Vagina (tissue), 2 donors: ENCODE measurements at regions not wholly inside any gene's neighbourhood (a gene's known extent, or its start where the extent isn't known, plus 50 kb on each side); places are given as distances from the start of the nearest gene placed in this dataset.

Experiments used
- POLR2A ChIP-seq, 2 donors: fragments of 450-650 bp; IDR thresholded peaks; one replicate each; pipeline ENCODE4 v1.6.1; 2017; ENCODE audit warnings: antibody characterized with exemption in 2 of 2, mild to moderate bottlenecking in 2 of 2, moderate library complexity in 2 of 2
- POLR2AphosphoS5 ChIP-seq, 2 donors: sonication (generic); formaldehyde crosslinking; IDR thresholded peaks; one replicate each; pipeline ENCODE4 v1.9.0; 2017; ENCODE audit warnings: antibody characterized with exemption in 2 of 2, mild to moderate bottlenecking in 2 of 2, low read depth in 1 of 2; ENCODE audit not compliant: insufficient read depth in 1 of 2
- TF ChIP-seq, protein P1 (sequence below), 3 experiments: fragments of 450-650 bp in 2 of 3; fragments of 200-600 bp in 1 of 3; sonication (generic) in 1 of 3; IDR thresholded peaks; one replicate each; pipeline ENCODE4 v1.5.1; 2017 to 2019; ENCODE audit warnings: antibody characterized with exemption in 3 of 3, mild to moderate bottlenecking in 2 of 3, moderate library complexity in 2 of 3

DNA sequence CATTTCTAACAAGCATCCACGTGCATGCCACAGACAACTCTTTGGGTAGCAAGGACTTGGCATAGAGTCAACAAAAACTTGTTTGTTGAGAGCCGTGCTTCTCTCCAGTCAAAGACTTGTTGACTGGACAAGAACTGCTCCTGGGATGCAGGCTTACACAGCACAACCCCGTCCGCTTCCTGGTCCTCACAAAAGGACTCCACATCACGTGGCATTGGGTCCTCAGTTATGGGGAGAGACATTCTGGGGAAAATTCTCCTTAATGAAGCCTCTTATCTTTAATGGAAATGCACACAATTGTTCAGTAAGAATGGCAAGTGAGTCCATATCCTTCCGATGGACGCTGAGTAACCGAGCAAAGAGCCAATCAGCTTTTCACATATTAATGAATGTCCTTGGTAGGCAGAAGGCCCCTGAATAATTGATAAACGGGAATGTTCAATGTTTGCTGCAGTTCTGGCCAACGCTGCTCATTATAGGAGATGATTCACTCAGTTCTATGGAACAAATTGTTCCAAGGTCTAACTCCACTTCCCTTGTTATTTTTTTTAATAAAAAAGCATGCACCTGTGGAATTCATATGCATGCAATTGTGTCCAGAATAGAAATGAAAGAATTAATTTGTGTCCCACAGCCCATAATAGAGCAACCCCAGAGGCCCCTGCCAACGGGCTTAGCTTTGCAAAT lies 97.0 kb upstream of the ZNF366 start:
- TF ChIP-seq POLR2AphosphoS5 (IDR thresholded peaks at IDR 0.05; ENCODE audit: insufficient read depth in 1 of 2, low read depth in 1 of 2) (no peak), POLR2A (IDR thresholded peaks at IDR 0.05) (no peak)
- TF ChIP-seq, protein P1, sequence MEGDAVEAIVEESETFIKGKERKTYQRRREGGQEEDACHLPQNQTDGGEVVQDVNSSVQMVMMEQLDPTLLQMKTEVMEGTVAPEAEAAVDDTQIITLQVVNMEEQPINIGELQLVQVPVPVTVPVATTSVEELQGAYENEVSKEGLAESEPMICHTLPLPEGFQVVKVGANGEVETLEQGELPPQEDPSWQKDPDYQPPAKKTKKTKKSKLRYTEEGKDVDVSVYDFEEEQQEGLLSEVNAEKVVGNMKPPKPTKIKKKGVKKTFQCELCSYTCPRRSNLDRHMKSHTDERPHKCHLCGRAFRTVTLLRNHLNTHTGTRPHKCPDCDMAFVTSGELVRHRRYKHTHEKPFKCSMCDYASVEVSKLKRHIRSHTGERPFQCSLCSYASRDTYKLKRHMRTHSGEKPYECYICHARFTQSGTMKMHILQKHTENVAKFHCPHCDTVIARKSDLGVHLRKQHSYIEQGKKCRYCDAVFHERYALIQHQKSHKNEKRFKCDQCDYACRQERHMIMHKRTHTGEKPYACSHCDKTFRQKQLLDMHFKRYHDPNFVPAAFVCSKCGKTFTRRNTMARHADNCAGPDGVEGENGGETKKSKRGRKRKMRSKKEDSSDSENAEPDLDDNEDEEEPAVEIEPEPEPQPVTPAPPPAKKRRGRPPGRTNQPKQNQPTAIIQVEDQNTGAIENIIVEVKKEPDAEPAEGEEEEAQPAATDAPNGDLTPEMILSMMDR (IDR thresholded peaks at IDR 0.05): no peak
